ENCODE measurements at regions not wholly inside any gene's neighbourhood (a gene's known extent, or its start where the extent isn't known, plus 50 kb on each side); places are given as distances from the start of the nearest gene placed in this dataset.
A peak's percentile ranks its signal among the peaks of the same experiment; 100 is the strongest.

- no peak for TF ChIP-seq CREB5 (CRISPR knock-in tag; IDR thresholded peaks at IDR 0.05; ENCODE audit: low read depth)
- no peak for ATAC-seq
Observed at GRCh38 chrX:44422631-44423030, 79.2 kb upstream of the EFHC2 start.

GRCh38 chrX:44415639-44416386 is 72.3 kb upstream of the EFHC2 start:
- ATAC-seq: no peak
- TF ChIP-seq TCF4 (CRISPR knock-in tag; IDR thresholded peaks at IDR 0.05; ENCODE audit: borderline replicate concordance): no peak
- TF ChIP-seq SNAI2 (CRISPR knock-in tag; IDR thresholded peaks at IDR 0.05): no peak
- no peak for TF ChIP-seq ISL1 (CRISPR knock-in tag; IDR thresholded peaks at IDR 0.05)
- TF ChIP-seq CSRNP3 (CRISPR knock-in tag; IDR thresholded peaks at IDR 0.05): no peak
- no peak for TF ChIP-seq POU6F1 (CRISPR knock-in tag; IDR thresholded peaks at IDR 0.05; ENCODE audit: borderline replicate concordance, low read depth)
- TF ChIP-seq GLIS3 (CRISPR knock-in tag; IDR thresholded peaks at IDR 0.05): no peak
- no peak for TF ChIP-seq RARB (CRISPR knock-in tag; IDR thresholded peaks at IDR 0.05)
- TF ChIP-seq BACH2 (CRISPR knock-in tag; IDR thresholded peaks at IDR 0.05; ENCODE audit: borderline replicate concordance): no peak
- TF ChIP-seq TSHZ2 (CRISPR knock-in tag; IDR thresholded peaks at IDR 0.05): no peak
- TF ChIP-seq ZNF8 (CRISPR knock-in tag; IDR thresholded peaks at IDR 0.05): no peak
- no peak for TF ChIP-seq ESRRG (CRISPR knock-in tag; IDR thresholded peaks at IDR 0.05)
- no peak for TF ChIP-seq ARNTL (CRISPR knock-in tag; IDR thresholded peaks at IDR 0.05; ENCODE audit: borderline replicate concordance, low read depth)
- TF ChIP-seq CSDC2 (CRISPR knock-in tag; IDR thresholded peaks at IDR 0.05): no peak
- TF ChIP-seq ZFP30 (CRISPR knock-in tag; IDR thresholded peaks at IDR 0.05): no peak

GRCh38 chrX:44401151-44401550 is 57.7 kb upstream of the EFHC2 start:
- ATAC-seq: no peak
- TF ChIP-seq SNAI2 (CRISPR knock-in tag; IDR thresholded peaks at IDR 0.05) (no peak), CREB5 (CRISPR knock-in tag; IDR thresholded peaks at IDR 0.05; ENCODE audit: low read depth) (no peak)

GRCh38 chrX:44400588-44400987 is 57.1 kb upstream of the EFHC2 start:
- ATAC-seq: peak; percentile 68
- TF ChIP-seq OSR1 (CRISPR knock-in tag; IDR thresholded peaks at IDR 0.05) (no peak), CSRNP3 (CRISPR knock-in tag; IDR thresholded peaks at IDR 0.05) (no peak), GLIS3 (CRISPR knock-in tag; IDR thresholded peaks at IDR 0.05) (no peak), TCF4 (CRISPR knock-in tag; IDR thresholded peaks at IDR 0.05; ENCODE audit: borderline replicate concordance) (no peak), ZNF70 (CRISPR knock-in tag; IDR thresholded peaks at IDR 0.05) (no peak), SNAI2 (CRISPR knock-in tag; IDR thresholded peaks at IDR 0.05) (no peak), BACH2 (CRISPR knock-in tag; IDR thresholded peaks at IDR 0.05; ENCODE audit: borderline replicate concordance) (no peak), ISL1 (CRISPR knock-in tag; IDR thresholded peaks at IDR 0.05) (no peak), PPARA (CRISPR knock-in tag; IDR thresholded peaks at IDR 0.05; ENCODE audit: borderline replicate concordance) (no peak), TOX (CRISPR knock-in tag; IDR thresholded peaks at IDR 0.05; ENCODE audit: borderline replicate concordance) (no peak), ZNF565 (CRISPR knock-in tag; conservative IDR thresholded peaks at IDR 0.05; ENCODE audit: low read depth) (no peak), ARNTL (CRISPR knock-in tag; IDR thresholded peaks at IDR 0.05; ENCODE audit: borderline replicate concordance, low read depth) (no peak), PATZ1 (CRISPR knock-in tag; IDR thresholded peaks at IDR 0.05; ENCODE audit: borderline replicate concordance) (no peak)

Measured in SK-N-SH treated with all-trans-retinoic acid at 6 μM for 48 hours (cell line).